ENCODE measurements at regions not wholly inside any gene's neighbourhood (a gene's known extent, or its start where the extent isn't known, plus 50 kb on each side); places are given as distances from the start of the nearest gene placed in this dataset.

- TF ChIP-seq SETDB1 (IDR thresholded peaks at IDR 0.05; ENCODE audit: insufficient read length, low read length) (no peak), TCF7L2 (IDR thresholded peaks at IDR 0.05; ENCODE audit: borderline replicate concordance, low read depth, low read length) (no peak), TSHZ1 (tag by site-specific recombination; IDR thresholded peaks at IDR 0.05; ENCODE audit: borderline replicate concordance) (no peak), ZNF19 (tag by site-specific recombination; IDR thresholded peaks at IDR 0.05; ENCODE audit: low read depth) (no peak), GLIS2 (tag by site-specific recombination; IDR thresholded peaks at IDR 0.05) (no peak), WT1 (tag by site-specific recombination; IDR thresholded peaks at IDR 0.05) (no peak), ZNF350 (tag by site-specific recombination; IDR thresholded peaks at IDR 0.05) (no peak)
These were observed 51.3 kb upstream of the PIK3CG start (continued) for GRCh38 chr7:106813705-106814305.

GRCh38 chr7:106814887-106815286, 50.2 kb upstream of the PIK3CG start:
- Histone ChIP-seq H3K4me3 (ENCODE audit: low read depth, low read length) (no peak overlapping the region), H3K27ac (ENCODE audit: extremely low read depth, low read depth, low read length) (no peak overlapping the region), H3K4me1 (ENCODE audit: control insufficient read depth, insufficient read depth, low read length) (no peaks in the 10 kb centered on the region), H3K36me3 (ENCODE audit: control insufficient read depth in 2 of 2, insufficient read depth in 1 of 2, low read length in 2 of 2) (no peaks in the 10 kb centered on the region), H3K9me3 (ENCODE audit: control insufficient read depth, insufficient read depth, low read depth, low read length) (no peaks in the 10 kb centered on the region)
- POLR2A ChIA-PET = no interaction called here
- CTCF ChIA-PET = no interaction called here
- TF ChIP-seq ZNF555 (tag by site-specific recombination; conservative IDR thresholded peaks at IDR 0.05) (no peak), ZNF341 (tag by site-specific recombination; IDR thresholded peaks at IDR 0.05; ENCODE audit: low read depth) (no peak), ZNF510 (tag by site-specific recombination; IDR thresholded peaks at IDR 0.05; ENCODE audit: insufficient replicate concordance) (no peak), ZNF2 (tag by site-specific recombination; IDR thresholded peaks at IDR 0.05) (no peak), ZFP69B (tag by site-specific recombination; IDR thresholded peaks at IDR 0.05) (no peak), ZNF302 (tag by site-specific recombination; IDR thresholded peaks at IDR 0.05; ENCODE audit: low read depth) (no peak), SP7 (tag by site-specific recombination; IDR thresholded peaks at IDR 0.05) (no peak), ZNF544 (tag by site-specific recombination; IDR thresholded peaks at IDR 0.05) (no peak), ZFHX2 (tag by site-specific recombination; conservative IDR thresholded peaks at IDR 0.05) (no peak), ZNF140 (tag by site-specific recombination; IDR thresholded peaks at IDR 0.05) (no peak), REPIN1 (tag by site-specific recombination; IDR thresholded peaks at IDR 0.05; ENCODE audit: low read depth) (no peak), KLF10 (tag by site-specific recombination; IDR thresholded peaks at IDR 0.05) (no peak)
